HG03066 (cell line): ENCODE measurements at regions not wholly inside any gene's neighbourhood (a gene's known extent, or its start where the extent isn't known, plus 50 kb on each side); places are given as distances from the start of the nearest gene placed in this dataset.

Experiments used
- ATAC-seq: cut with Tn5 transposase; IDR thresholded peaks from one replicate; pipeline ENCODE4 v1.9.1; 2021; ENCODE audit warnings: low read depth; ENCODE audit not compliant: unreplicated experiment

GRCh38 chr20:20939006-20939405, 167.2 kb downstream of the LINC00237 start:
- no peak for ATAC-seq

GRCh38 chr20:20938599-20938998, 167.6 kb downstream of the LINC00237 start:
- no peak for ATAC-seq

GRCh38 chr20:20938131-20938530, 168.0 kb downstream of the LINC00237 start:
- no peak for ATAC-seq

- ATAC-seq = no peak
Observed at GRCh38 chr20:20933142-20933958, 172.8 kb downstream of the LINC00237 start.

GRCh38 chr20:20932156-20932555, 174.0 kb downstream of the LINC00237 start:
- no peak for ATAC-seq

- no peak for ATAC-seq
Observed at GRCh38 chr20:20931632-20932031, 174.5 kb downstream of the LINC00237 start.

GRCh38 chr20:20931024-20931423, 175.1 kb downstream of the LINC00237 start:
- no peak for ATAC-seq

- ATAC-seq = no peak
Observed at GRCh38 chr20:20930500-20930899, 175.7 kb downstream of the LINC00237 start.

- ATAC-seq = no peak
Observed at GRCh38 chr20:20929341-20929740, 176.8 kb downstream of the LINC00237 start.

GRCh38 chr20:20926222-20926905, 179.8 kb downstream of the LINC00237 start:
- ATAC-seq = no peak

- no peak for ATAC-seq
Observed at GRCh38 chr20:20920433-20920832, 185.7 kb downstream of the LINC00237 start.

GRCh38 chr20:20915844-20916243, 190.3 kb downstream of the LINC00237 start:
- no peak for ATAC-seq

- no peak for ATAC-seq
Observed at GRCh38 chr20:20904501-20904831, 192.0 kb upstream of the RALGAPA2 start.

GRCh38 chr20:20903773-20904500, 191.5 kb upstream of the RALGAPA2 start:
- ATAC-seq = no peak

- no peak for ATAC-seq
Observed at GRCh38 chr20:20897922-20898321, 185.5 kb upstream of the RALGAPA2 start.

GRCh38 chr20:20897145-20897544, 184.7 kb upstream of the RALGAPA2 start:
- no peak for ATAC-seq

GRCh38 chr20:20896606-20897005, 184.2 kb upstream of the RALGAPA2 start:
- ATAC-seq = no peak

- no peak for ATAC-seq
Observed at GRCh38 chr20:20895537-20895936, 183.1 kb upstream of the RALGAPA2 start.

GRCh38 chr20:20894753-20895152, 182.3 kb upstream of the RALGAPA2 start:
- ATAC-seq = no peak

GRCh38 chr20:20894280-20894679, 181.8 kb upstream of the RALGAPA2 start:
- ATAC-seq = no peak

- no peak for ATAC-seq
Observed at GRCh38 chr20:20892328-20892727, 179.9 kb upstream of the RALGAPA2 start.
